SH-SY5Y (cell line): ENCODE measurements at regions not wholly inside any gene's neighbourhood (a gene's known extent, or its start where the extent isn't known, plus 50 kb on each side); places are given as distances from the start of the nearest gene placed in this dataset.

ENCODE experiments used
- GATA2 ChIP-seq: IDR thresholded peaks from 2 replicates; pipeline ENCODE4 v1.6.1; 2011; ENCODE audit warnings: mild to moderate bottlenecking, low read depth, low read length
- GATA3 ChIP-seq: IDR thresholded peaks from 2 replicates; pipeline ENCODE4 v1.6.1; 2011; ENCODE audit warnings: low read depth, mild to moderate bottlenecking, low read length, moderate library complexity

GRCh38 chr20:40962733-40963504 is 65.7 kb upstream of the TOP1 start:
- TF ChIP-seq GATA2 (no peak), GATA3 (no peak)
